ENCODE measurements at regions not wholly inside any gene's neighbourhood (a gene's known extent, or its start where the extent isn't known, plus 50 kb on each side); places are given as distances from the start of the nearest gene placed in this dataset.

GRCh38 chr12:4176168-4176567, 97.4 kb upstream of the CCND2 start:
- no peaks in the 10 kb centered on the region for H3K36me3 Mint-ChIP-seq (ENCODE audit: unreplicated experiment)
- H3K4me1 Mint-ChIP-seq (ENCODE audit: low read depth, unreplicated experiment): no peaks in the 10 kb centered on the region
- no peak overlapping the region for H3K27ac Mint-ChIP-seq (ENCODE audit: unreplicated experiment)
- no peak for TF ChIP-seq CTCF (IDR thresholded peaks at IDR 0.05; ENCODE audit: partially characterized antibody, unreplicated experiment)
- DNase-seq: no peak
- peaks cover 2% of the 10 kb centered on the region for H3K27me3 Mint-ChIP-seq (ENCODE audit: unreplicated experiment)
- no peaks in the 10 kb centered on the region for H3K9me3 Mint-ChIP-seq (ENCODE audit: unreplicated experiment)
- no peak overlapping the region for H3K4me3 Mint-ChIP-seq (ENCODE audit: unreplicated experiment)

- no peak overlapping the region for H3K4me3 Mint-ChIP-seq (ENCODE audit: unreplicated experiment)
- H3K27me3 Mint-ChIP-seq (ENCODE audit: unreplicated experiment): peaks cover 3% of the 10 kb centered on the region
- no peak for TF ChIP-seq CTCF (IDR thresholded peaks at IDR 0.05; ENCODE audit: partially characterized antibody, unreplicated experiment)
- H3K4me1 Mint-ChIP-seq (ENCODE audit: low read depth, unreplicated experiment): no peaks in the 10 kb centered on the region
- no peaks in the 10 kb centered on the region for H3K9me3 Mint-ChIP-seq (ENCODE audit: unreplicated experiment)
- H3K36me3 Mint-ChIP-seq (ENCODE audit: unreplicated experiment): peaks cover 6% of the 10 kb centered on the region
- no peak overlapping the region for H3K27ac Mint-ChIP-seq (ENCODE audit: unreplicated experiment)
- no peak for DNase-seq
Measured at GRCh38 chr12:4174417-4174816, 99.1 kb upstream of the CCND2 start.

GRCh38 chr12:4172999-4173398, 100.6 kb upstream of the CCND2 start:
- no peak for DNase-seq
- Mint-ChIP-seq H3K36me3 (ENCODE audit: unreplicated experiment) (peaks cover 9% of the 10 kb centered on the region), H3K9me3 (ENCODE audit: unreplicated experiment) (no peaks in the 10 kb centered on the region), H3K4me1 (ENCODE audit: low read depth, unreplicated experiment) (no peaks in the 10 kb centered on the region), H3K4me3 (ENCODE audit: unreplicated experiment) (no peak overlapping the region), H3K27me3 (ENCODE audit: unreplicated experiment) (peaks cover 2% of the 10 kb centered on the region), H3K27ac (ENCODE audit: unreplicated experiment) (no peak overlapping the region)
- TF ChIP-seq CTCF (IDR thresholded peaks at IDR 0.05; ENCODE audit: partially characterized antibody, unreplicated experiment): no peak

- Mint-ChIP-seq H3K27me3 (ENCODE audit: unreplicated experiment) (peaks cover 3% of the 10 kb centered on the region), H3K9me3 (ENCODE audit: unreplicated experiment) (peaks cover 2% of the 10 kb centered on the region), H3K4me1 (ENCODE audit: low read depth, unreplicated experiment) (peaks cover 6% of the 10 kb centered on the region), H3K36me3 (ENCODE audit: unreplicated experiment) (peaks cover 9% of the 10 kb centered on the region), H3K27ac (ENCODE audit: unreplicated experiment) (no peak overlapping the region), H3K4me3 (ENCODE audit: unreplicated experiment) (no peak overlapping the region)
- TF ChIP-seq CTCF (IDR thresholded peaks at IDR 0.05; ENCODE audit: partially characterized antibody, unreplicated experiment): no peak
- DNase-seq: no peak
Measured at GRCh38 chr12:4171742-4172141, 101.8 kb upstream of the CCND2 start.

- TF ChIP-seq CTCF (IDR thresholded peaks at IDR 0.05; ENCODE audit: partially characterized antibody, unreplicated experiment): no peak
- DNase-seq: no peak
- Mint-ChIP-seq H3K27ac (ENCODE audit: unreplicated experiment) (no peak overlapping the region), H3K4me1 (ENCODE audit: low read depth, unreplicated experiment) (peaks cover 6% of the 10 kb centered on the region), H3K9me3 (ENCODE audit: unreplicated experiment) (peaks cover 2% of the 10 kb centered on the region), H3K27me3 (ENCODE audit: unreplicated experiment) (peaks cover 5% of the 10 kb centered on the region), H3K36me3 (ENCODE audit: unreplicated experiment) (peaks cover 9% of the 10 kb centered on the region), H3K4me3 (ENCODE audit: unreplicated experiment) (no peak overlapping the region)
Measured at GRCh38 chr12:4169959-4170358, 103.6 kb upstream of the CCND2 start.
